Stomach (tissue), 8 donors: ENCODE measurements at regions not wholly inside any gene's neighbourhood (a gene's known extent, or its start where the extent isn't known, plus 50 kb on each side); places are given as distances from the start of the nearest gene placed in this dataset.

Experiments used
- DNase-seq, 2 donors: peaks; one replicate each; pipeline versions ENCODE4 v3.0.0 to v3.0.0-alpha.2; 2013 to 2019
- H3K27ac ChIP-seq, 5 donors: fragments of 200-600 bp in 4 of 5; sonication (generic) in 4 of 5; one replicate each; pipeline ENCODE4 v1.5.1; 2013 to 2019; ENCODE audit warnings: mild to moderate bottlenecking in 1 of 5, moderate library complexity in 1 of 5
- H3K27me3 ChIP-seq, 3 donors: fragments of 200-600 bp; sonication (generic); one replicate each; pipeline ENCODE4 v1.5.1; 2017 to 2019; ENCODE audit warnings: mixed run types in 1 of 3
- H3K36me3 ChIP-seq, 4 donors: fragments of 200-600 bp; sonication (generic); 1 replicate in 3 of 4; 2 replicates in 1 of 4; pipeline ENCODE4 v1.5.1; 2016 to 2019
- H3K4me1 ChIP-seq, 4 donors: fragments of 200-600 bp; sonication (generic); one replicate each; pipeline ENCODE4 v1.5.1; 2016 to 2019
- H3K4me3 ChIP-seq, 4 donors: fragments of 200-600 bp; sonication (generic) in 3 of 4; one replicate each; pipeline ENCODE4 v1.5.1; 2016 to 2019; ENCODE audit warnings: mild to moderate bottlenecking in 1 of 4
- H3K9me3 ChIP-seq, 4 donors: fragments of 200-600 bp; sonication (generic); one replicate each; pipeline ENCODE4 v1.5.1; 2016 to 2019
- CTCF ChIP-seq, 7 experiments: fragments of 450-650 bp in 4 of 7; fragments of 200-600 bp in 3 of 7; sonication (generic) in 3 of 7; IDR thresholded peaks; one replicate each; pipeline ENCODE4 v1.5.1; 2016 to 2019; ENCODE audit warnings: antibody characterized with exemption in 7 of 7, control low read depth in 2 of 7, mild to moderate bottlenecking in 1 of 7
- EP300 ChIP-seq: sonication (generic); formaldehyde crosslinking; IDR thresholded peaks from one replicate; pipeline ENCODE4 v1.6.1; 2017; ENCODE audit warnings: antibody characterized with exemption
- POLR2A ChIP-seq, 4 donors: fragments of 450-650 bp; IDR thresholded peaks; one replicate each; pipeline ENCODE4 v1.6.1; 2016; ENCODE audit warnings: antibody characterized with exemption in 4 of 4, control low read depth in 2 of 4, mild to moderate bottlenecking in 1 of 4, moderate library complexity in 1 of 4
- POLR2AphosphoS5 ChIP-seq, 3 donors: sonication (generic); formaldehyde crosslinking; IDR thresholded peaks; one replicate each; pipeline ENCODE4 v1.6.1; 2016; ENCODE audit warnings: antibody characterized with exemption in 3 of 3
- WGBS, 5 donors: extraction: QIAGEN DNeasy Blood & Tissue Kit in 3 of 5; methylation state at CpG; one replicate each; pipeline versions ENCODE4 v1.1.5 to v1.1.7; 2013 to 2018; 5-methylcytosine and 5-hydroxymethylcytosine counted together
- intact Hi-C: fragments of 100-400 bp; cut with DNase I; formaldehyde crosslinking; loops from one replicate; pipeline ENCODE4 v1.15.1; 2023; ENCODE audit warnings: low total_unique reads
- donor health status: healthy with polysubstance abuse.
- donor health status: Bipolar disorder and iron deficiency.
- donor health status: healthy.

GRCh38 chr21:39110431-39110830 is 72.8 kb downstream of the PSMG1 start:
- Histone ChIP-seq H3K36me3 (no peaks in the 10 kb centered on the region), H3K27me3 (no peaks in the 10 kb centered on the region), H3K27ac (peak overlapping the region in 1 of 5 donors; percentile 7), H3K9me3 (no peaks in the 10 kb centered on the region), H3K4me3 (no peak overlapping the region), H3K4me1 (peaks cover 0 to 31% (median 7%) of the 10 kb centered on the region in 4 donors)
- intact Hi-C loops, result no loop called here
- no peak for TF ChIP-seq EP300
- peak in 1 of 3 donors; percentile 37 for TF ChIP-seq POLR2AphosphoS5 (IDR thresholded peaks at IDR 0.05)
- no peak for DNase-seq
- WGBS, 5 donors, result 55 to 79% (median 67%) methylated on average over 4 of the region's 4 CpGs

- Histone ChIP-seq H3K36me3 (no peaks in the 10 kb centered on the region), H3K9me3 (no peaks in the 10 kb centered on the region), H3K27ac (peak overlapping the region in 1 of 5 donors; percentile 7), H3K4me3 (no peak overlapping the region), H3K4me1 (peaks cover 3 to 39% (median 10%) of the 10 kb centered on the region in 4 donors), H3K27me3 (no peaks in the 10 kb centered on the region)
- intact Hi-C loops, result no loop called here
- DNase-seq, result no peak
- TF ChIP-seq EP300 (no peak), POLR2AphosphoS5 (IDR thresholded peaks at IDR 0.05) (no peak), CTCF (IDR thresholded peaks at IDR 0.05) (no peak), POLR2A (IDR thresholded peaks at IDR 0.05) (no peak)
- WGBS, 5 donors, result 89 to 92% (median 91%) methylated on average over 9 of the region's 9 CpGs
Measured at GRCh38 chr21:39109596-39110210, 73.5 kb downstream of the PSMG1 start.

- intact Hi-C loops, result no loop called here
- Histone ChIP-seq H3K27ac (no peak overlapping the region), H3K36me3 (no peaks in the 10 kb centered on the region), H3K9me3 (no peaks in the 10 kb centered on the region), H3K4me3 (no peak overlapping the region), H3K4me1 (peaks cover 3 to 41% (median 10%) of the 10 kb centered on the region in 4 donors), H3K27me3 (no peaks in the 10 kb centered on the region)
- TF ChIP-seq EP300, result no peak
- TF ChIP-seq POLR2A (IDR thresholded peaks at IDR 0.05), result no peak
- no peak for TF ChIP-seq POLR2AphosphoS5 (IDR thresholded peaks at IDR 0.05)
- TF ChIP-seq CTCF (IDR thresholded peaks at IDR 0.05), result no peak
- DNase-seq, result no peak
- 82 to 89% (median 87%) methylated on average over 6 of the region's 6 CpGs for WGBS, 5 donors
Measured at GRCh38 chr21:39109163-39109530, 74.1 kb downstream of the PSMG1 start.

- H3K4me1 ChIP-seq, result peaks cover 3 to 41% (median 11%) of the 10 kb centered on the region in 4 donors
- WGBS, 5 donors, result 90 to 94% (median 93%) methylated on average over 22 to 23 of the region's 23 CpGs
- H3K9me3 ChIP-seq, result no peaks in the 10 kb centered on the region
- no peak overlapping the region for H3K27ac ChIP-seq
- intact Hi-C loops, result no loop called here
- DNase-seq, result no peak
- no peak overlapping the region for H3K4me3 ChIP-seq
- no peaks in the 10 kb centered on the region for H3K36me3 ChIP-seq
- TF ChIP-seq EP300, result no peak
- TF ChIP-seq CTCF (IDR thresholded peaks at IDR 0.05), result no peak
- no peak for TF ChIP-seq POLR2A (IDR thresholded peaks at IDR 0.05)
- no peak for TF ChIP-seq POLR2AphosphoS5 (IDR thresholded peaks at IDR 0.05)
- H3K27me3 ChIP-seq, result no peaks in the 10 kb centered on the region
Measured at GRCh38 chr21:39108291-39109162, 74.7 kb downstream of the PSMG1 start.
